K562 (cell line): ENCODE measurements at regions not wholly inside any gene's neighbourhood (a gene's known extent, or its start where the extent isn't known, plus 50 kb on each side); places are given as distances from the start of the nearest gene placed in this dataset.

ENCODE experiments used
- ATAC-seq: fragments of 200-7000 bp; cut with Tn5 transposase; 3 replicates; pipeline ENCODE4 v1.9.1; 2020; ENCODE audit warnings: moderate library complexity
- BruUV-seq: library from RNA; stranded (reverse); fragments of 400-500 nt; replicated peaks from 2 replicates; lab custom pipeline; 2021; lab: Mats Ljungman, UMichigan
- CTCF ChIA-PET: fragments of 300-600 bp; formaldehyde crosslinking; extraction: SDS; loops from one replicate; lab custom pipeline; 2021; ENCODE audit warnings: low intra/inter-chr PET ratio; lab: Yijun Ruan, JAX
- POLR2A ChIA-PET: fragments of 300-600, 350-650 bp; sonication (Branson Sonifier 250); formaldehyde crosslinking; extraction: SDS; loops from one replicate; lab custom pipeline; 2021; ENCODE audit warnings: antibody characterized with exemption, inconsistent platforms; lab: Yijun Ruan, JAX
- DNase-seq, 4 experiments: peaks; one replicate each; pipeline versions ENCODE4 v3.0.0 to v3.0.0-alpha.2; 2011 to 2018; ENCODE audit warnings: low spot score in 3 of 4, mixed read lengths in 3 of 4; ENCODE audit errors: extremely low read depth in 1 of 4
- FAIRE-seq: peaks from 2 replicates; lab custom pipeline; 2011; peaks lifted over from hg19 to GRCh38; lab: Jason Lieb, UNC
- H2AFZ ChIP-seq: 2 replicates; pipeline ENCODE4 v1.6.0; 2011; ENCODE audit warnings: low read depth, low read length, control low read depth, inconsistent platforms
- H3K27ac ChIP-seq: fragments of 200-600 bp; 3 replicates; pipeline ENCODE4 v1.8.0; 2011; ENCODE audit warnings: low read depth, mild to moderate bottlenecking, control low read depth, inconsistent platforms, low read length, moderate library complexity, mixed read lengths; ENCODE audit errors: extremely low read depth
- H3K27me3 ChIP-seq, 2 experiments: fragments of 300-600 bp in 1 of 2; 2 replicates in 1 of 2; 3 replicates in 1 of 2; pipeline versions ENCODE4 v1.6.0 to v1.8.0; 2011; ENCODE audit warnings: inconsistent platforms in 2 of 2, low read length in 2 of 2, mild to moderate bottlenecking in 1 of 2, mixed read lengths in 1 of 2, moderate library complexity in 1 of 2; ENCODE audit not compliant: control insufficient read depth in 2 of 2, insufficient read depth in 2 of 2
- H3K36me3 ChIP-seq: fragments of 300-600 bp; 3 replicates; pipeline ENCODE4 v1.8.0; 2011; ENCODE audit warnings: mild to moderate bottlenecking, low read length, inconsistent platforms; ENCODE audit not compliant: control insufficient read depth, insufficient read depth
- H3K4me1 ChIP-seq, 2 experiments: fragments of 200-600 bp in 1 of 2; replicated peaks in 1 of 2; 2 replicates in 1 of 2; 3 replicates in 1 of 2; pipeline versions ENCODE4 v1.5.1 to v1.8.0; 2011; ENCODE audit warnings: inconsistent platforms in 2 of 2, low read length in 2 of 2, mild to moderate bottlenecking in 1 of 2, mixed read lengths in 1 of 2, moderate library complexity in 1 of 2; ENCODE audit not compliant: control insufficient read depth in 2 of 2, insufficient read depth in 2 of 2
- H3K4me2 ChIP-seq: 2 replicates; pipeline ENCODE4 v1.6.1; 2011; ENCODE audit warnings: low read length, control low read depth, inconsistent platforms, mixed read lengths; ENCODE audit not compliant: insufficient read depth
- H3K4me3 ChIP-seq: fragments of 200-600 bp; sonication (generic), shearing (Covaris generic); 2 replicates; pipeline ENCODE4 v1.5.1; 2016; ENCODE audit warnings: control low read depth, inconsistent platforms
- H3K79me2 ChIP-seq: fragments of 200-600 bp; 3 replicates; pipeline ENCODE4 v1.8.0; 2011; ENCODE audit warnings: low read length, inconsistent platforms; ENCODE audit not compliant: control insufficient read depth, insufficient read depth
- H3K9ac ChIP-seq, 2 experiments: 2 replicates each; pipeline versions ENCODE4 v1.6.0 to v1.6.1; 2011; ENCODE audit warnings: low read depth in 2 of 2, low read length in 2 of 2, control low read depth in 1 of 2, inconsistent platforms in 1 of 2, mild to moderate bottlenecking in 1 of 2, mixed read lengths in 1 of 2; ENCODE audit not compliant: insufficient read depth in 1 of 2
- H3K9me1 ChIP-seq: one replicate; pipeline ENCODE4 v1.6.0; 2011; ENCODE audit warnings: inconsistent platforms, mild to moderate bottlenecking, low read length, moderate library complexity; ENCODE audit not compliant: control insufficient read depth, insufficient read depth
- H3K9me3 ChIP-seq: replicated peaks from 2 replicates; pipeline ENCODE4 v1.5.1; 2011; ENCODE audit warnings: low read depth, low read length, inconsistent platforms; ENCODE audit not compliant: control insufficient read depth, insufficient read depth
- H4K20me1 ChIP-seq: replicated peaks from 2 replicates; pipeline ENCODE4 v1.6.1; 2011; ENCODE audit warnings: low read length, inconsistent platforms, mixed read lengths; ENCODE audit not compliant: control insufficient read depth, insufficient read depth
- BRD4 ChIP-seq: fragments of 200-600 bp; sonication (generic); IDR thresholded peaks from 2 replicates; pipeline ENCODE4 v1.6.1; 2017; ENCODE audit warnings: inconsistent platforms
- CHD4 ChIP-seq: fragments of 200-600 bp; sonication (generic); IDR thresholded peaks from 3 replicates; pipeline ENCODE4 v1.6.1; 2012; ENCODE audit warnings: low read depth, mild to moderate bottlenecking, mixed read lengths, low read length, inconsistent platforms; ENCODE audit not compliant: insufficient read depth, insufficient replicate concordance, poor library complexity, severe bottlenecking
- CREB5 ChIP-seq: fragments of 250-450 bp; sonication (Bioruptor Pico); IDR thresholded peaks from 2 replicates; pipeline ENCODE4 v1.5.0; 2020; ENCODE audit warnings: mild to moderate bottlenecking
- EZH2 ChIP-seq: IDR thresholded peaks from 2 replicates; pipeline ENCODE4 v1.6.1; 2012; ENCODE audit warnings: low read depth, mild to moderate bottlenecking, inconsistent platforms, low read length, borderline replicate concordance
- HMGXB4 ChIP-seq: sonication (generic); formaldehyde crosslinking; IDR thresholded peaks from 2 replicates; pipeline ENCODE4 v1.8.1; 2023; ENCODE audit warnings: mild to moderate bottlenecking, missing genetic modification reagents
- L3MBTL2 ChIP-seq: fragments of 450-650 bp; IDR thresholded peaks from 2 replicates; pipeline ENCODE4 v1.6.1; 2016; ENCODE audit warnings: mild to moderate bottlenecking, moderate library complexity
- MCM3 ChIP-seq: fragments of 450-650 bp; IDR thresholded peaks from 2 replicates; pipeline ENCODE4 v1.6.1; 2016
- MXI1 ChIP-seq: IDR thresholded peaks from 2 replicates; pipeline ENCODE4 v1.6.1; 2011; ENCODE audit warnings: low read depth, mild to moderate bottlenecking, improper control_type of control experiment, low read length
- NEUROD1 ChIP-seq: fragments of 150-350 bp; IDR thresholded peaks from 2 replicates; pipeline ENCODE4 v1.6.1; 2014; ENCODE audit warnings: borderline replicate concordance, low read length, low read depth; ENCODE audit not compliant: partially characterized antibody
- RBM14 ChIP-seq: fragments of 200-400 bp; formaldehyde crosslinking; IDR thresholded peaks from 2 replicates; pipeline ENCODE4 v1.6.1; 2018; ENCODE audit warnings: low read depth, mild to moderate bottlenecking, low read length, moderate library complexity, borderline replicate concordance; ENCODE audit not compliant: insufficient read depth
- SIRT6 ChIP-seq: IDR thresholded peaks from one replicate; pipeline ENCODE4 v1.6.1; 2012; ENCODE audit warnings: low read depth, mild to moderate bottlenecking, control low read depth, inconsistent platforms, low read length, moderate library complexity
- SPI1 ChIP-seq: IDR thresholded peaks from 2 replicates; pipeline ENCODE4 v1.6.1; 2011; ENCODE audit warnings: low read depth, low read length, control low read depth, borderline replicate concordance
- XRCC4 ChIP-seq: IDR thresholded peaks from one replicate; pipeline ENCODE4 v1.6.1; 2011; ENCODE audit not compliant: insufficient read depth, insufficient read length; ENCODE audit errors: extremely low read depth
- ZBTB34 ChIP-seq: fragments of 250-450 bp; sonication (Bioruptor Pico); IDR thresholded peaks from 2 replicates; pipeline ENCODE4 v1.8.0; 2021; ENCODE audit warnings: mild to moderate bottlenecking, moderate library complexity
- ZBTB49 ChIP-seq: sonication (generic); formaldehyde crosslinking; IDR thresholded peaks from 2 replicates; pipeline ENCODE4 v1.8.0; 2022; ENCODE audit warnings: missing genetic modification reagents, mild to moderate bottlenecking, borderline replicate concordance
- ZNF23 ChIP-seq: fragments of 250-450 bp; sonication (Bioruptor Pico); IDR thresholded peaks from 2 replicates; pipeline ENCODE4 v1.4.0; 2020; ENCODE audit warnings: mild to moderate bottlenecking
- ZNF699 ChIP-seq: fragments of 250-450 bp; sonication (Bioruptor Pico); IDR thresholded peaks from 2 replicates; pipeline ENCODE4 v1.8.0; 2021; ENCODE audit warnings: mild to moderate bottlenecking, moderate library complexity; ENCODE audit not compliant: insufficient replicate concordance
- WGBS: fragments of 100-300 bp; shearing (Covaris generic); methylation state at CpG from one replicate; pipeline ENCODE4 v1.1.6; 2016; ENCODE audit warnings: low coverage, mixed read lengths; ENCODE audit not compliant: insufficient coverage; ENCODE audit errors: missing lambda C conversion rate; 5-methylcytosine and 5-hydroxymethylcytosine counted together
- in situ Hi-C: fragments of 300-500 bp; cut with MboI; formaldehyde crosslinking; loops from 4 replicates; pipeline ENCODE4 v1.15.0; 2018; ENCODE audit warnings: inconsistent platforms, mixed read lengths
- intact Hi-C: fragments of 100-400 bp; cut with micrococcal nuclease; formaldehyde crosslinking; loops from 2 replicates; pipeline ENCODE4 v1.14.2; 2022

- no peak for DNase-seq
- TF ChIP-seq CHD4 = no peak
- TF ChIP-seq ZBTB49 (CRISPR knock-in tag) = no peak
- no peak for TF ChIP-seq NEUROD1
- no peak for TF ChIP-seq ZNF699 (CRISPR knock-in tag)
- no peak for TF ChIP-seq XRCC4
- no peak for TF ChIP-seq HMGXB4 (CRISPR knock-in tag)
- TF ChIP-seq MXI1 = no peak
- TF ChIP-seq CREB5 = no peak
- TF ChIP-seq SIRT6 = no peak
- TF ChIP-seq BRD4 = no peak
- TF ChIP-seq ZNF23 (CRISPR knock-in tag) = no peak
- TF ChIP-seq RBM14 = no peak
- no peak for TF ChIP-seq EZH2
- no peak for TF ChIP-seq SPI1
- no peak for TF ChIP-seq ZBTB34 (CRISPR knock-in tag)
- no peak for TF ChIP-seq L3MBTL2
- no peak for TF ChIP-seq MCM3
- Histone ChIP-seq H3K4me2 (no peak overlapping the region), H3K79me2 (no peaks in the 10 kb centered on the region), H3K27ac (no peak overlapping the region), H3K4me1 (no peaks in the 10 kb centered on the region), H2AFZ (no peak overlapping the region), H4K20me1 (no peaks in the 10 kb centered on the region), H3K9me1 (no peaks in the 10 kb centered on the region), H3K27me3 (no peaks in the 10 kb centered on the region), H3K4me3 (no peak overlapping the region), H3K36me3 (no peaks in the 10 kb centered on the region), H3K9me3 (no peaks in the 10 kb centered on the region), H3K9ac (no peak overlapping the region)
- in situ Hi-C loops = no loop called here
- intact Hi-C loops = no loop called here
- no peak for ATAC-seq
- ChIA-PET POLR2A (no interaction called here), CTCF (no interaction called here)
- FAIRE-seq = no peak
- no TSS peak for BruUV-seq
- 0% methylated on average over 1 of the region's 1 CpG for WGBS
Observed at GRCh38 chr7:118826246-118826645, 601.7 kb downstream of the ANKRD7 start.
